ENCODE measurements at regions not wholly inside any gene's neighbourhood (a gene's known extent, or its start where the extent isn't known, plus 50 kb on each side); places are given as distances from the start of the nearest gene placed in this dataset.

DNA sequence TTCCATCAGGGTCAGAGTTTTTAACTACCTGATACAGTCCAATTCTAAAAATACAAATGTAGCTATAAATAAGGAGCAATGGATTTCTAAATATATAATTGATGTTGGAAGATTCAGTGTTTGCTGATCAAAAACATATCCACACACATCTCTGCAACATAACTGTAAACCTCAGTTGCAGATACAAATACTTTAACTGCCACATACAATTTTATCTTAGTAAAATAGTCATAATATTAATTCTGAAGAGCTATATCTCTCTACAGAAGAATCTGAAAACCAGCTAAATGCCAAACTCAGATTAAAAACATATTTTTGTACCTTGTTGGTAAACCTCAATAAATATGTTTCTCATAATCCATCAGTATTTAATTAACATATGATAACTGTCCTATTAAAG lies 674.3 kb upstream of the INTU start:
- TF ChIP-seq ZFX (IDR thresholded peaks at IDR 0.05; ENCODE audit: borderline replicate concordance): no peak
- TF ChIP-seq, protein P1, sequence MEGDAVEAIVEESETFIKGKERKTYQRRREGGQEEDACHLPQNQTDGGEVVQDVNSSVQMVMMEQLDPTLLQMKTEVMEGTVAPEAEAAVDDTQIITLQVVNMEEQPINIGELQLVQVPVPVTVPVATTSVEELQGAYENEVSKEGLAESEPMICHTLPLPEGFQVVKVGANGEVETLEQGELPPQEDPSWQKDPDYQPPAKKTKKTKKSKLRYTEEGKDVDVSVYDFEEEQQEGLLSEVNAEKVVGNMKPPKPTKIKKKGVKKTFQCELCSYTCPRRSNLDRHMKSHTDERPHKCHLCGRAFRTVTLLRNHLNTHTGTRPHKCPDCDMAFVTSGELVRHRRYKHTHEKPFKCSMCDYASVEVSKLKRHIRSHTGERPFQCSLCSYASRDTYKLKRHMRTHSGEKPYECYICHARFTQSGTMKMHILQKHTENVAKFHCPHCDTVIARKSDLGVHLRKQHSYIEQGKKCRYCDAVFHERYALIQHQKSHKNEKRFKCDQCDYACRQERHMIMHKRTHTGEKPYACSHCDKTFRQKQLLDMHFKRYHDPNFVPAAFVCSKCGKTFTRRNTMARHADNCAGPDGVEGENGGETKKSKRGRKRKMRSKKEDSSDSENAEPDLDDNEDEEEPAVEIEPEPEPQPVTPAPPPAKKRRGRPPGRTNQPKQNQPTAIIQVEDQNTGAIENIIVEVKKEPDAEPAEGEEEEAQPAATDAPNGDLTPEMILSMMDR (IDR thresholded peaks at IDR 0.05): no peak
- H3K27ac ChIP-seq: no peak overlapping the region

DNA sequence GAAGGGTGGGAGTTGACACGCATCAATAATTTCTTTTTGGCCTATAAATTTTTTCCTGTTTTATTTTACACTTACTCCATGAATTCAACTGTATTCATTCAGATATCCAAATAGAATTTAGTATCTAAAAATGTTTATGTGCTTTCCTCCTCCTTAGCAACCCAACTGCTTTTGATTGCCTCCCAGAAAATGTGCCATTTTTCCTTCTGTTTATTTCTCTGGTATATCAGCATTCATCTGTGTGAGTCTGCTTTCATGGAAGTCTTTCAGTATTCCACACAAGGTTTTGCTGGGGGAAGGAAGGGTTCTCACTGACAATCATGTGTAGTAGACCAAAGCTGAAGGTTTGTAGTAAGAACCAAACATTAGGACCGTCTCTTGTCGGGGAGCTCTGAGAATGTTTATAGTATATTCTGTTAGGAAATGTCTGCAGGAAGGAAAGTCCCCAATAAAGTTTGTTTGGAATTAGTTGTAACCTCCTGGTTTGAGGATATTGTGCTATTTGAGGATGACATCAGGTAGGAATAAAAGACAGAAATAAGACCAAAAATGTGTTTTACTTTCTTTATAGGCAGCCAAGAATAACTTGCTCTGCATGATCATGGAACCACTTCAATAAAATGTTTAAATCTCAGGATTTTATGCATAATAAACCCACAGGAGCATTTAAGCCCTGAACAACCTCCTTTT lies 673.6 kb upstream of the INTU start:
- TF ChIP-seq, protein P1 (IDR thresholded peaks at IDR 0.05): no peak
- no peak for TF ChIP-seq ZFX (IDR thresholded peaks at IDR 0.05; ENCODE audit: borderline replicate concordance)
- no peak overlapping the region for H3K27ac ChIP-seq

DNA sequence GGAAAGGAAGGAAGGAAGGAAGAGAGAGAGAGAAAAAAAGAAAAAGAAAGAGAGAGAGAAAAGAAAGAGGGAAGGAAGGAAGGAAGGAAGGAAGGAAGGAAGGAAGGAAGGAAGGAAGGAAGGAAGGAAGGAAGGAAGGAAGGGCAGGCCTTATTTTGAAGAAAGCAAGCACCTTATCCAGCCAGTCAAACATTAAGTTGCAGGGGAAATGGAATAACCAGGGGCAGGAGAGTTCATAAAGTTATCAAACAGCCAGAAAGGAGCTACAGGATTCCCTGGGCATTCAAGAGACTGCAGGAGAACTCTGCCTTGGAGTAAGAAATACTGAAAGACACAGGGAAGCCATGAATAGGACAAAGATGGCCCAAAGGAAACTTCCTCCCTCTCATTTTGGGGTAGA lies 672.0 kb upstream of the INTU start:
- no peak overlapping the region for H3K27ac ChIP-seq
- TF ChIP-seq ZFX (IDR thresholded peaks at IDR 0.05; ENCODE audit: borderline replicate concordance): no peak
- TF ChIP-seq, protein P1 (IDR thresholded peaks at IDR 0.05): no peak

DNA sequence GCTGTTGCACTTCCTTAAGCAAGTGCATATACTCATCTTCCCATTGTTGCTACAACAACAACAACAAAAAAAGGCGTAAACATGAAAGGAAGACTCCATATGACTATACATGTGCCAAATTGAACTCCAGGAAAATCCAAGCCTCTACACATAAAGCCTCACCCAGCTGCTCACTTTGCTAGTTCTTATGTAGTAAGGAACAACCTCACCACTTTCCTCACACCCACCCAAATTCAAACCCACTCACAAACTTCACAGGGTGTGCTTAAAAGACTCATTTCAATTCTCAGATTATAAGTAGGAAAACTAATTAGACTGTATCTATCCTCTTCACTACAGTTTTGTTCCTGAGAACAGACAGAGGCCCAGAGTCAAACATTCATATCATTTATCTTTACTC lies 671.1 kb upstream of the INTU start:
- H3K27ac ChIP-seq: no peak overlapping the region
- TF ChIP-seq, protein P1 (IDR thresholded peaks at IDR 0.05): no peak
- no peak for TF ChIP-seq ZFX (IDR thresholded peaks at IDR 0.05; ENCODE audit: borderline replicate concordance)

DNA sequence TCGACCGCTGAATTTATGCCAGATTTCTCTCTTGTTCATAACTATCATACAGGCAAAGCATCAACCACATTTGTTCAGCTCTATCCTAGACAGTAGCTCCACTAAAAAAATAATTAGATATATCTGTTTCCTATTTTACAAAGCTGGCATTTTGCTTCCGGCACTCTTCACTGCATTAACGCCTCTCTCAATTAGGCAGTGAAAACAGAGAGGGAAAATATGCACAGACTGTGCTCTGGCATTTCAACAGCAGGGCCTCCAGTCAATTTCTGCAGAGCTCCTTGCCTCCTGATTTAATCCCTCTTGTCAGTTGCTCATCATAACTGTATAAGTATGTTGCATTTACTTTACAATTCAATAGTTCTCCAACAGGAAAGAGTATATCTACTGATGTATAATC lies 666.9 kb upstream of the INTU start:
- TF ChIP-seq, protein P1 (IDR thresholded peaks at IDR 0.05): no peak
- TF ChIP-seq ZFX (IDR thresholded peaks at IDR 0.05; ENCODE audit: borderline replicate concordance): no peak
- no peak overlapping the region for H3K27ac ChIP-seq

DNA sequence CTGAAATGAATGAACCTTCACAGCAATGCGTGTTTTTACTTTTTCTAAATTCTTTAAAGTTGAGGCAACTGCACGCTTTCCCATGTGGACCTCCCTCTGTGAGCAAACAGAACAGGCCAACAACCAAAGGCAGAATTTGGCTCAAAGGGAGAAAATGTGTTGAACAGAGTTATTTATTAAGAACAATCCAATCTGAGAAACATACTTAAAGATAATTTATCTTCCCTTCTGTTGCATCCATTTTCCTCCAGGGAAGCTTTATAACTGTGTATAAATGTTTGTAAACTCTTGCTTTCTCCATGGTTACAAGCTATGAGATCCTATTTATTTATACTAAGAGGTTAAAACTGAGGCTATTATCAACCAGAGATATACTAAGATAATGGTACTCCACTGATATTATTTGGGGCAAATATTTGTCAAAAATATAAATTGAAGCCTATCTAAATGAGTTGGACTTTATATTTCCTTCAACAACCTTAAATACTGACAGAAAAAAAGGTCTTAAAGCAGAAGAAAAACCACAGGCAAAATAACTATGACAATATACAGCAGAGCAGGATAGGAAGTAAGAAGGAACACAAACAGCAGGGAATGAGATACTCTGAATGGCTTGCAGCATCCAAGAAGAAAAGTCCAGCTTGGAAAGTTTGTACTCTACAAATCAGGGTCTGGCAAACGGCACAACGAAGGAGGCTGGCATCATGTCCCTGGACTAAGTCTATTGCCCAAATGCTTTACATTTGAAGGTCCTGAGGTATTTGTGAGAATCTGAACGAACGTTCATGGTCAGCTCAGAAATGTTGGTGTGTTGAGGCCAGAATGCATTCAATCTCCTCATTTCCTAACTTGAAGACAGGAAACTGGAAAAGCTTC lies 663.2 kb upstream of the INTU start:
- no peak overlapping the region for H3K27ac ChIP-seq
- TF ChIP-seq, protein P1 (IDR thresholded peaks at IDR 0.05): no peak
- no peak for TF ChIP-seq ZFX (IDR thresholded peaks at IDR 0.05; ENCODE audit: borderline replicate concordance)

DNA sequence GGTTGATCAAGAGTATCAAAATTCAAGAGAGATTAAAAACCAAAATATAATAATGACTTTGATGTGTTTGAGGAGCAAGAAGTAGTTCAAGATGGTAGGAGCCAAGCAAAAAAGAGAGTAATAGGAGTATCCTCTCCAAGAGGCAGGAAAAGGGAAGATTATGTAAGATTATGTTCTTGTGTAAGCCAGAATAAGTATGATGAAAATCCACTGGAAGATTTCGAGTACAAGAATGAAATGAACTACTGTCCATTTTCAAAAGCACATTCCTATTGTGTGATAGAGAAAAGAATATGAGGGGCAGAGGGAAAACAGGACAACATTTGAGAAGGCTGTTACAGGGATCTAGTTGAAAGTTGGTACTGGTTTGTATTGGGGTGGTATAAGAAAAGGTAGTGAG lies 659.6 kb upstream of the INTU start:
- TF ChIP-seq, protein P1 (IDR thresholded peaks at IDR 0.05): no peak
- TF ChIP-seq ZFX (IDR thresholded peaks at IDR 0.05; ENCODE audit: borderline replicate concordance): no peak
- H3K27ac ChIP-seq: no peak overlapping the region

All from 22Rv1 (cell line).